Thyroid gland (tissue), 4 donors: ENCODE measurements at regions not wholly inside any gene's neighbourhood (a gene's known extent, or its start where the extent isn't known, plus 50 kb on each side); places are given as distances from the start of the nearest gene placed in this dataset.

Experiments used
- POLR2A ChIP-seq, 2 donors: fragments of 450-650 bp; IDR thresholded peaks; one replicate each; pipeline ENCODE4 v1.6.1; 2017; ENCODE audit warnings: antibody characterized with exemption in 2 of 2, mild to moderate bottlenecking in 2 of 2, moderate library complexity in 1 of 2
- TF ChIP-seq, protein P1 (sequence below), 6 experiments: fragments of 200-600 bp in 3 of 6; fragments of 450-650 bp in 3 of 6; sonication (generic) in 3 of 6; IDR thresholded peaks; one replicate each; pipeline ENCODE4 v1.5.1; 2016 to 2019; ENCODE audit warnings: antibody characterized with exemption in 6 of 6, mild to moderate bottlenecking in 2 of 6, inconsistent platforms in 1 of 6, moderate library complexity in 1 of 6

DNA sequence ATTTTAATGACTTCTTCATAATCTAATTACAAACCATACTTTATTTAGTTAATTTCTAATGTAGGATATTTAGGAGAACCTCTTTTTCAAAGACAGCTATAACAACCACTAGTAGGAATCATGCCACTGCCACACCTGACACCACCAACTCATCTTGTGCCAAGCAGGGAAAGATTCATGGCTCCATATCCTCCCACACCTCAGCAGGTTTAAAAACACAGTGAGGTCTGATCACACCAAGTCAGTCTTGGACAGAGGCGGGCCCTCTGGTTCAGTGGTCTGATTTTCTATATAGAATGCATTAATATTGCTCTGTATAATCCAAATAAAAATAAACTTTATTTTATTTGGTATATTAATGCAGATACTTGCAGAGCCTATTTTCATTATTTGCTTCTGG, 227.7 kb upstream of the TTC29 start:
- TF ChIP-seq, protein P1, sequence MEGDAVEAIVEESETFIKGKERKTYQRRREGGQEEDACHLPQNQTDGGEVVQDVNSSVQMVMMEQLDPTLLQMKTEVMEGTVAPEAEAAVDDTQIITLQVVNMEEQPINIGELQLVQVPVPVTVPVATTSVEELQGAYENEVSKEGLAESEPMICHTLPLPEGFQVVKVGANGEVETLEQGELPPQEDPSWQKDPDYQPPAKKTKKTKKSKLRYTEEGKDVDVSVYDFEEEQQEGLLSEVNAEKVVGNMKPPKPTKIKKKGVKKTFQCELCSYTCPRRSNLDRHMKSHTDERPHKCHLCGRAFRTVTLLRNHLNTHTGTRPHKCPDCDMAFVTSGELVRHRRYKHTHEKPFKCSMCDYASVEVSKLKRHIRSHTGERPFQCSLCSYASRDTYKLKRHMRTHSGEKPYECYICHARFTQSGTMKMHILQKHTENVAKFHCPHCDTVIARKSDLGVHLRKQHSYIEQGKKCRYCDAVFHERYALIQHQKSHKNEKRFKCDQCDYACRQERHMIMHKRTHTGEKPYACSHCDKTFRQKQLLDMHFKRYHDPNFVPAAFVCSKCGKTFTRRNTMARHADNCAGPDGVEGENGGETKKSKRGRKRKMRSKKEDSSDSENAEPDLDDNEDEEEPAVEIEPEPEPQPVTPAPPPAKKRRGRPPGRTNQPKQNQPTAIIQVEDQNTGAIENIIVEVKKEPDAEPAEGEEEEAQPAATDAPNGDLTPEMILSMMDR (IDR thresholded peaks at IDR 0.05): no peak
- TF ChIP-seq POLR2A (IDR thresholded peaks at IDR 0.05): no peak
